Tibial nerve (tissue), 4 donors: ENCODE measurements at regions not wholly inside any gene's neighbourhood (a gene's known extent, or its start where the extent isn't known, plus 50 kb on each side); places are given as distances from the start of the nearest gene placed in this dataset.

Experiments used
- CTCF ChIP-seq, 5 experiments: fragments of 200-600 bp in 3 of 5; fragments of 450-650 bp in 2 of 5; sonication (generic) in 3 of 5; IDR thresholded peaks; one replicate each; pipeline ENCODE4 v1.5.1; 2016 to 2019; ENCODE audit warnings: antibody characterized with exemption in 5 of 5, mild to moderate bottlenecking in 3 of 5, moderate library complexity in 2 of 5
- EP300 ChIP-seq, 2 donors: sonication (generic); formaldehyde crosslinking; IDR thresholded peaks; one replicate each; pipeline ENCODE4 v1.6.1; 2017; ENCODE audit warnings: antibody characterized with exemption in 2 of 2, mild to moderate bottlenecking in 1 of 2
- POLR2A ChIP-seq, 2 donors: fragments of 450-650 bp; IDR thresholded peaks; one replicate each; pipeline ENCODE4 v1.6.1; 2017; ENCODE audit warnings: antibody characterized with exemption in 2 of 2, mild to moderate bottlenecking in 2 of 2, moderate library complexity in 2 of 2

GRCh38 chr5:124668353-124669299 is 77.8 kb downstream of the ZNF608 start:
- no peak for TF ChIP-seq POLR2A (IDR thresholded peaks at IDR 0.05)
- TF ChIP-seq CTCF (IDR thresholded peaks at IDR 0.05): no peak
- TF ChIP-seq EP300 (IDR thresholded peaks at IDR 0.05): no peak
